ENCODE measurements at regions not wholly inside any gene's neighbourhood (a gene's known extent, or its start where the extent isn't known, plus 50 kb on each side); places are given as distances from the start of the nearest gene placed in this dataset.
"Not testable (repeated sequence)": the region's sequence is repeated elsewhere in the genome, so short reads cannot be mapped to it uniquely, and the experiment has no call there.

- no peak for FAIRE-seq
- Histone ChIP-seq H3K27ac (ENCODE audit: low read depth, low read length) (no peak overlapping the region), H2AFZ (ENCODE audit: low read depth, low read length) (no peak overlapping the region), H3K4me2 (ENCODE audit: low read length) (no peak overlapping the region), H3K4me3 (ENCODE audit: insufficient read depth, low read depth, low read length) (no peak overlapping the region), H3K4me1 (ENCODE audit: insufficient read depth, low read length) (no peaks in the 10 kb centered on the region), H3K9me3 (ENCODE audit: insufficient read depth, low read depth, low read length) (no peaks in the 10 kb centered on the region), H3K9ac (ENCODE audit: low read length) (no peak overlapping the region), H4K20me1 (ENCODE audit: insufficient read depth, low read length) (no peaks in the 10 kb centered on the region), H3K36me3 (ENCODE audit: insufficient read depth, low read length) (no peaks in the 10 kb centered on the region), H3K79me2 (ENCODE audit: insufficient read depth, low read length) (no peaks in the 10 kb centered on the region), H3K27me3 (ENCODE audit: insufficient read depth, low read length) (no peaks in the 10 kb centered on the region)
- no peaks in the 10 kb centered on the region for H3K4me1 Mint-ChIP-seq (ENCODE audit: low read depth, unreplicated experiment)
- no peak overlapping the region for H3K4me3 Mint-ChIP-seq (ENCODE audit: unreplicated experiment)
- H3K27me3 Mint-ChIP-seq (ENCODE audit: low read depth, unreplicated experiment), result no peaks in the 10 kb centered on the region
- peaks cover 3% of the 10 kb centered on the region for H3K9me3 Mint-ChIP-seq (ENCODE audit: unreplicated experiment)
- H3K27ac Mint-ChIP-seq (ENCODE audit: unreplicated experiment), result no peak overlapping the region
- H3K36me3 Mint-ChIP-seq (ENCODE audit: low read depth, unreplicated experiment), result no peaks in the 10 kb centered on the region
- DNase-seq (ENCODE audit: low read depth), result no peak
- TF ChIP-seq, protein P1, sequence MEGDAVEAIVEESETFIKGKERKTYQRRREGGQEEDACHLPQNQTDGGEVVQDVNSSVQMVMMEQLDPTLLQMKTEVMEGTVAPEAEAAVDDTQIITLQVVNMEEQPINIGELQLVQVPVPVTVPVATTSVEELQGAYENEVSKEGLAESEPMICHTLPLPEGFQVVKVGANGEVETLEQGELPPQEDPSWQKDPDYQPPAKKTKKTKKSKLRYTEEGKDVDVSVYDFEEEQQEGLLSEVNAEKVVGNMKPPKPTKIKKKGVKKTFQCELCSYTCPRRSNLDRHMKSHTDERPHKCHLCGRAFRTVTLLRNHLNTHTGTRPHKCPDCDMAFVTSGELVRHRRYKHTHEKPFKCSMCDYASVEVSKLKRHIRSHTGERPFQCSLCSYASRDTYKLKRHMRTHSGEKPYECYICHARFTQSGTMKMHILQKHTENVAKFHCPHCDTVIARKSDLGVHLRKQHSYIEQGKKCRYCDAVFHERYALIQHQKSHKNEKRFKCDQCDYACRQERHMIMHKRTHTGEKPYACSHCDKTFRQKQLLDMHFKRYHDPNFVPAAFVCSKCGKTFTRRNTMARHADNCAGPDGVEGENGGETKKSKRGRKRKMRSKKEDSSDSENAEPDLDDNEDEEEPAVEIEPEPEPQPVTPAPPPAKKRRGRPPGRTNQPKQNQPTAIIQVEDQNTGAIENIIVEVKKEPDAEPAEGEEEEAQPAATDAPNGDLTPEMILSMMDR (IDR thresholded peaks at IDR 0.05; ENCODE audit: insufficient read depth, low read depth, low read length), result no peak
- no peak for TF ChIP-seq EZH2 (IDR thresholded peaks at IDR 0.05; ENCODE audit: insufficient read depth, low read length)
Measured at GRCh38 chrX:144627947-144628346, 619.4 kb upstream of the SPANXN1 start.

GRCh38 chrX:144634451-144634850 is 612.9 kb upstream of the SPANXN1 start:
- not testable (repeated sequence) for H3K36me3 ChIP-seq (ENCODE audit: insufficient read depth, low read length); H3K27me3 ChIP-seq (ENCODE audit: insufficient read depth, low read length); H3K4me3 ChIP-seq (ENCODE audit: insufficient read depth, low read depth, low read length); H3K9me3 Mint-ChIP-seq (ENCODE audit: unreplicated experiment); FAIRE-seq; H3K4me2 ChIP-seq (ENCODE audit: low read length); H3K36me3 Mint-ChIP-seq (ENCODE audit: low read depth, unreplicated experiment); H2AFZ ChIP-seq (ENCODE audit: low read depth, low read length); H3K27ac ChIP-seq (ENCODE audit: low read depth, low read length); H3K9me3 ChIP-seq (ENCODE audit: insufficient read depth, low read depth, low read length); H3K4me3 Mint-ChIP-seq (ENCODE audit: unreplicated experiment); H3K27ac Mint-ChIP-seq (ENCODE audit: unreplicated experiment); H3K4me1 ChIP-seq (ENCODE audit: insufficient read depth, low read length); H3K79me2 ChIP-seq (ENCODE audit: insufficient read depth, low read length); H4K20me1 ChIP-seq (ENCODE audit: insufficient read depth, low read length); H3K9ac ChIP-seq (ENCODE audit: low read length); H3K27me3 Mint-ChIP-seq (ENCODE audit: low read depth, unreplicated experiment); DNase-seq (ENCODE audit: low read depth); H3K4me1 Mint-ChIP-seq (ENCODE audit: low read depth, unreplicated experiment)

DNA sequence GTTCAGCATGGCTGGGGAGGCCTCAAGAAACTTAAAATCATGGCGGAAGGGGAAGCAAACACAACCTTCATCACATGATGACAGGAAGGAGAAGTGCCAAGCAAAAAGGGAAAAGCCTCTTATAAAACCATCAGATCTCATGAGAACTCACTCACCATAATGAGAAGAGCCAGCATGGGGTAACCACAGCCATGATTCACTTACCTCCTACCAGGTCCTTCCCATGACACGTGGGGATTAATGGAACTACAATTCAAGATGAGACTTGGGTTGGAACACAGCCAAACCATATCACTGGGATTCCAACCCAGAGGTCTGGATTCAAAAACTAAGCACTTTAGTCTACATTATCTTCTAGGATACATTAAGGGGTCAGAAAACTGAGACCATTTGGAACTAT is 609.6 kb upstream of the SPANXN1 start:
- Histone ChIP-seq H4K20me1 (ENCODE audit: insufficient read depth, low read length) (no peaks in the 10 kb centered on the region), H3K27me3 (ENCODE audit: insufficient read depth, low read length) (no peaks in the 10 kb centered on the region), H3K9me3 (ENCODE audit: insufficient read depth, low read depth, low read length) (no peaks in the 10 kb centered on the region), H3K36me3 (ENCODE audit: insufficient read depth, low read length) (no peaks in the 10 kb centered on the region), H3K79me2 (ENCODE audit: insufficient read depth, low read length) (no peaks in the 10 kb centered on the region), H3K4me2 (ENCODE audit: low read length) (no peak overlapping the region), H2AFZ (ENCODE audit: low read depth, low read length) (no peak overlapping the region), H3K27ac (ENCODE audit: low read depth, low read length) (no peak overlapping the region), H3K4me3 (ENCODE audit: insufficient read depth, low read depth, low read length) (no peak overlapping the region), H3K4me1 (ENCODE audit: insufficient read depth, low read length) (no peaks in the 10 kb centered on the region), H3K9ac (ENCODE audit: low read length) (no peak overlapping the region)
- DNase-seq (ENCODE audit: low read depth), result no peak
- no peaks in the 10 kb centered on the region for H3K4me1 Mint-ChIP-seq (ENCODE audit: low read depth, unreplicated experiment)
- no peak for FAIRE-seq
- no peaks in the 10 kb centered on the region for H3K27me3 Mint-ChIP-seq (ENCODE audit: low read depth, unreplicated experiment)
- no peak overlapping the region for H3K27ac Mint-ChIP-seq (ENCODE audit: unreplicated experiment)
- H3K9me3 Mint-ChIP-seq (ENCODE audit: unreplicated experiment), result peaks cover 2% of the 10 kb centered on the region
- no peaks in the 10 kb centered on the region for H3K36me3 Mint-ChIP-seq (ENCODE audit: low read depth, unreplicated experiment)
- H3K4me3 Mint-ChIP-seq (ENCODE audit: unreplicated experiment), result no peak overlapping the region
- TF ChIP-seq EZH2 (IDR thresholded peaks at IDR 0.05; ENCODE audit: insufficient read depth, low read length), result no peak
- TF ChIP-seq, protein P1 (IDR thresholded peaks at IDR 0.05; ENCODE audit: insufficient read depth, low read depth, low read length), result no peak
